Activated CD4-positive, alpha-beta memory T cell treated with anti-CD3 and anti-CD28 coated beads for 36 hours (primary cell): ENCODE measurements at regions not wholly inside any gene's neighbourhood (a gene's known extent, or its start where the extent isn't known, plus 50 kb on each side); places are given as distances from the start of the nearest gene placed in this dataset.

ENCODE experiments used
- CTCF ChIA-PET: fragments of 350-600 bp; sonication (Branson Sonifier 250); formaldehyde crosslinking; loops from one replicate; lab custom pipeline; 2021; ENCODE audit warnings: antibody characterized with exemption, inconsistent platforms; lab: Charles Lee
- POLR2A ChIA-PET: fragments of 350-600 bp; sonication (Branson Sonifier 250); formaldehyde crosslinking; loops from one replicate; lab custom pipeline; 2021; ENCODE audit warnings: antibody characterized with exemption; lab: Charles Lee
- DNase-seq: peaks from one replicate; pipeline ENCODE4 v3.0.0-alpha.2; 2020
- H3K27ac Mint-ChIP-seq: one replicate; pipeline ENCODE4 v1.8.0; 2021; ENCODE audit warnings: mixed read lengths
- H3K27me3 Mint-ChIP-seq: one replicate; pipeline ENCODE4 v1.8.0; 2021; ENCODE audit warnings: mixed read lengths
- H3K36me3 Mint-ChIP-seq: one replicate; pipeline ENCODE4 v1.8.0; 2021; ENCODE audit warnings: mixed read lengths
- H3K4me1 Mint-ChIP-seq: one replicate; pipeline ENCODE4 v1.8.0; 2021; ENCODE audit warnings: low read depth, mixed read lengths
- H3K4me3 Mint-ChIP-seq: one replicate; pipeline ENCODE4 v1.8.0; 2021; ENCODE audit warnings: mild to moderate bottlenecking, mixed read lengths
- H3K9me3 Mint-ChIP-seq: one replicate; pipeline ENCODE4 v1.8.0; 2021; ENCODE audit warnings: mixed read lengths
- intact Hi-C: fragments of 100-400 bp; cut with micrococcal nuclease; formaldehyde crosslinking; loops from one replicate; pipeline ENCODE4 v1.15.1; 2023

DNA sequence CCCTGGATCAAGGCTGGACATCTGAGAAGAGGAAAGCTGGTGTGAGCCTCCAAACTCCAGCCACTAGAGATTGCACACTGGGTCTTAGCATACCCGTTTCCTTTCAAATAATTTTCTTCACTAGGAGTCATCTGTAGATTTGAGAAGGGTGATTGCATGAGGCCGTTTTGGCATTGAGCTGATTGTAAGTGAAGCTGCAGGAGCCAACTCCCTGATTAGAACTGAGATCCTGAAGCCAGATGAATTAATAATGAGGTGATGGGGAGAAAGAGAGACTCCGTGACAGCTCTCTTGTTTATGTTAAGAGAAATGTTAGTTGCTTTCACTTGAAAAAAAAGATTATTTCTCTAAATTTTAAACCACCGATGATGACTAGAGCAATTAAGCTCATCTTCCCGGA lies 268.4 kb upstream of the THSD7B start:
- ChIA-PET CTCF (no interaction called here), POLR2A (no interaction called here)
- Mint-ChIP-seq H3K4me1 (no peaks in the 10 kb centered on the region), H3K27ac (no peak overlapping the region), H3K36me3 (no peaks in the 10 kb centered on the region), H3K4me3 (no peak overlapping the region), H3K27me3 (peaks cover 4% of the 10 kb centered on the region), H3K9me3 (no peaks in the 10 kb centered on the region)
- no peak for DNase-seq
- intact Hi-C loops: no loop called here

DNA sequence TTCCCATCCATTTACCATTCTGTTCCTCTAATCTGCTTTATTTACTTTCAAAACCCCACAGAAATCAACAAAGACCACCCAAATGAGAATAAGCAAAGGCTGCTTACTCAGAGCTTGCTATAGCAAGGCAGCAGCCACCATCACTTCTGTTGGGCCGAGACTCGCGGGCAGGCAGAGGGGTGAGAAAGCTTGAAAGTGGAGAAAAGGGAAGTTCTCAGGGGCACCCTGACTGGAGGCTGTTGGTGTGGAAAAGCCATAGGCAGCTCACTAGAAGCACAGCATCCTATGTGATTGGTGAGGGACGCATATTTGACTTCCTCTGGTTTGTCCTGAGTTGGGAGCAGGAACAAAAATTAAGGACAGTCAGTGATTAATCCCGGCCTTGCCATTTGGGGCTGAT lies 269.7 kb upstream of the THSD7B start:
- POLR2A ChIA-PET: no interaction called here
- intact Hi-C loops: no loop called here
- H3K4me1 Mint-ChIP-seq: no peaks in the 10 kb centered on the region
- no peaks in the 10 kb centered on the region for H3K9me3 Mint-ChIP-seq
- no peak for DNase-seq
- no peak overlapping the region for H3K4me3 Mint-ChIP-seq
- H3K27me3 Mint-ChIP-seq: peaks cover 12% of the 10 kb centered on the region
- H3K27ac Mint-ChIP-seq: no peak overlapping the region
- no peaks in the 10 kb centered on the region for H3K36me3 Mint-ChIP-seq
- CTCF ChIA-PET: no interaction called here

DNA sequence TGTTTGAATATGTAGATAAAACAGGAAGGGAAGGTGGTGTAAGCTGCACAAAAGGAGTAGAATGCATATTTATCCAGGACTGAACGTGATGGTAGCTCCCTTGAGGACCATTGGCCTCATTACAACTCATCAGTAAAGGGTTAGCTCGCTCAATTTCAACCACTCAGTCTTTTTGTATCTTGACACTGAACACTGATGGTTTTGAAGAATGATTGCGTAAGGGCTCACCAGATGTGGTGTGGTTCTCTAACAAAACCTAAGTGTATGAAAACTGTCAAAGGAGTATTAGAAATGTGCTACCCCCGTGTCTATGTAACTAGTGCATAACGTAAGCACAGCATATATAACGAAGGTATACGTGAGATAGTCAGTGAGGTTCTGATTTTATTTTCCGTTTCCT lies 272.4 kb upstream of the THSD7B start:
- intact Hi-C loops: no loop called here
- no peaks in the 10 kb centered on the region for H3K4me1 Mint-ChIP-seq
- ChIA-PET POLR2A (no interaction called here), CTCF (no interaction called here)
- H3K27me3 Mint-ChIP-seq: peaks cover 12% of the 10 kb centered on the region
- no peak for DNase-seq
- H3K27ac Mint-ChIP-seq: no peak overlapping the region
- H3K36me3 Mint-ChIP-seq: no peaks in the 10 kb centered on the region
- no peaks in the 10 kb centered on the region for H3K9me3 Mint-ChIP-seq
- H3K4me3 Mint-ChIP-seq: no peak overlapping the region

DNA sequence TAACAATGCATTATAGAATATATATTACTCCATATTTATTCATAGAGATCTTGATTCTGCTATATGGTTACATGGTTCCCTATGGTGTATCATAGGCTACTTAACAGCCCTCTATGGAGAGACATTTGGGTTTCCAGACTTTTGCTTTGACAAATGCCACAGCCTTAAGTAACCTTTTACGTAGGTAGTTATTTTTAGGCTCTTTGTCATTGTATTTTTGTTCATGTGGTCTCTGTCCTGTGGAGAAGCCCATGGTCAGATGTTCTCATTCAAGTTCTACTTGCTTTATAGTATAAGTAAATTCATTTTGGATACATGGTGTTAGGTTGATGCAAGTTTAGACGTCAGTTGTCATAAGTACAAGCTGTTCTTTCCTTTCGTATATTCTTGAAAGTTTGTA lies 275.2 kb upstream of the THSD7B start:
- Mint-ChIP-seq H3K27me3 (peaks cover 11% of the 10 kb centered on the region), H3K4me1 (no peaks in the 10 kb centered on the region), H3K9me3 (no peaks in the 10 kb centered on the region), H3K36me3 (no peaks in the 10 kb centered on the region), H3K4me3 (no peak overlapping the region), H3K27ac (no peak overlapping the region)
- POLR2A ChIA-PET: no interaction called here
- intact Hi-C loops: no loop called here
- no peak for DNase-seq
- CTCF ChIA-PET: no interaction called here

DNA sequence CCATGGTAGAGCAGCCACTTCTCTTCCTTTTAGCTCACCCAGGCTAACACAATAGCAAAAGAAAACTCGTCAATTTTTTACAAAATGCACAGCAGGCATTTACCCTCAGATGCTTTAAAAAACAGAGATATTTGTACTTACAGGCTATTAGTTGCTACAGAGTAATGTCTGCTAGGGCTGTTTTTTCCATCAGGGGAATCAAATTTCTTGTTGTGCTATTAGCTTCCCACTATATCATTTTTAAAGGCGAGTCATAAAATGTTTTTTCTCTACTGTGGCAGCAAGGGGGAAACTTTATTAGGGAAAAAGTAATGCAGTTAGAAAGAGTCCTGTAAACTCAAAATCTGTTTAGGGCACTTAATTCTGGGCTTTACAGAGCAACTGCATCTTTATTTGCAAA lies 277.9 kb upstream of the THSD7B start:
- Mint-ChIP-seq H3K27ac (no peak overlapping the region), H3K27me3 (peaks cover 8% of the 10 kb centered on the region), H3K9me3 (no peaks in the 10 kb centered on the region), H3K4me1 (no peaks in the 10 kb centered on the region), H3K4me3 (no peak overlapping the region), H3K36me3 (no peaks in the 10 kb centered on the region)
- DNase-seq: no peak
- intact Hi-C loops: no loop called here
- ChIA-PET POLR2A (no interaction called here), CTCF (no interaction called here)

DNA sequence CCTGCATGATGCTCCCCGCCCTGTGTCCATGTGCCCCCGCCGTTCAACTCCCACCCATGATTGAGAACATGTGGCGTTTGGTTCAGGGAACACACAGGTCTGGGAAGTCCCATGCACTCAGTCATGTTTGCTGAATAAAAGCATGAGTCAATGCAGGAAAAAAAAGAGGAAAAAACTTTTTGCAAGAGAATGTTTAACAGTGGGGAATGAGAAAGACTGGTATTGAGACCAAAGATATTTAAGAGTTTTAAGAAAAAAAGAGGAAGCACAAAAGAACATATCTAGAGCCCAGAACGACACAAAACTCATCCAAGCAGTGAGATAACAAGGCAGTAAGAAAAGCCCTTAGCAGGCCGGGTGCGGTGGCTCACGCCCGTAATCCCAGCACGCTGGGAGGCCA lies 279.2 kb upstream of the THSD7B start:
- Mint-ChIP-seq H3K4me3 (no peak overlapping the region), H3K9me3 (no peaks in the 10 kb centered on the region), H3K27me3 (peaks cover 3% of the 10 kb centered on the region), H3K36me3 (no peaks in the 10 kb centered on the region), H3K4me1 (no peaks in the 10 kb centered on the region), H3K27ac (no peak overlapping the region)
- ChIA-PET POLR2A (no interaction called here), CTCF (no interaction called here)
- DNase-seq: no peak
- intact Hi-C loops: no loop called here

DNA sequence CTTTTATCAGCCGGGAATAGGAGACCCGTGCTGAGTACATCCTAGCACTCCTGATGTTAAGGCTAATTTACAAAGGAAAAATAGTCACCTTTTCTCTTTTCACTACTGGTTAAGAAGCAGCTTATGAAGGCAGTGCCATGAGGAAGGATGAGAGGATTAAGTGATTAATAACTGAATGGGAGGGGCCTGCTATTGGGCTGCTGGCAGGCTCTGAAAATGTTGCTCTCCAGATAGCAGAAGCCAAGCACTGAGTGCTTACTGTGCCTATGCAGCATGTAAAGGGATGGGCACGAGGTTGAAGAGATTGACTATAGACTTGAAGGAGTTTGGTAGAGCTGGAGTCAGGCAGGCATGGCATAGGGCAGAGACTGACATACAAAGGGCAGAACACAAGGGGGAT lies 282.4 kb upstream of the THSD7B start:
- H3K9me3 Mint-ChIP-seq: peaks cover 12% of the 10 kb centered on the region
- intact Hi-C loops: no loop called here
- no peak overlapping the region for H3K27ac Mint-ChIP-seq
- DNase-seq: no peak
- H3K4me3 Mint-ChIP-seq: no peak overlapping the region
- no peaks in the 10 kb centered on the region for H3K27me3 Mint-ChIP-seq
- CTCF ChIA-PET: no interaction called here
- peaks cover 4% of the 10 kb centered on the region for H3K36me3 Mint-ChIP-seq
- H3K4me1 Mint-ChIP-seq: no peaks in the 10 kb centered on the region
- POLR2A ChIA-PET: no interaction called here

DNA sequence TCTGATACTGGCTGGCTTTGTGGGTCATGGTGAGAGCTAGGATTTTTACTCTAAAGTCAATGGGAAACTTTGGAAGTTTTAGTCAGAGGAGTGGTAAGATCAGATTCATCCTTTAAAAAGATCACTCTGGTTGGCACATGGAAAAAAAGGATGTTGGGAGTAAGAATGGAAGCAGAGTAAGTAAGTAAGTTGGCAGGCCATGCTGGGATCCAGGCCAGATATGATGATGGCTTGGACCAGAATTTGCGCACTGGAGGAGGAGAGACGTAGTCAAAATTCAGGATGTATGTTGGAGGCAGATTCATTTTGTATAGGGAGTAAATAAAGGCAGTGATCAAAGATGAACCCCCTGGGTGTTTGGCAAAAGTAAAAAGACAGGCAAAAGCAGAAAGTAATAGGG lies 283.3 kb upstream of the THSD7B start:
- no peaks in the 10 kb centered on the region for H3K4me1 Mint-ChIP-seq
- no peak for DNase-seq
- H3K4me3 Mint-ChIP-seq: no peak overlapping the region
- no peak overlapping the region for H3K27ac Mint-ChIP-seq
- peaks cover 16% of the 10 kb centered on the region for H3K9me3 Mint-ChIP-seq
- H3K27me3 Mint-ChIP-seq: no peaks in the 10 kb centered on the region
- POLR2A ChIA-PET: no interaction called here
- peaks cover 4% of the 10 kb centered on the region for H3K36me3 Mint-ChIP-seq
- CTCF ChIA-PET: no interaction called here
- intact Hi-C loops: no loop called here

DNA sequence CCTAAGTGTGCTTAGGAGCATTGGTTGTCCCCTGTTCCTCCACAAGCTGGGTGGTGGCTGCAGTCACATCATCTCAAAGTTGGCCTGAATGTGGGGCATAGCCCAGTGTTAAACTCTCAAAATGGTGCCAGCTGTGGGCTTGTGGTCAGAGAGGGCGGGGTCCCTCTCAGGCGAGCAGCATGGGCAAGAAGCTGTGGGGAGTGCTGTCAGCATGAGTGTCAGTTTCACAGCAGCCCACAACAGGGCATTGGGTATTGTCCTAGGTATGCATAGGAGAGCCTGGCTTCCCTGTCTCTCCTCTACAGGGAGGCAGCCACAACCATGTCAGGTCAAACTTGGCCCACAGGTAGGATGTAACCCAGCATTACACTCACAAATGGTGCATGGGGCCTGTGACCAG lies 285.6 kb upstream of the THSD7B start:
- ChIA-PET POLR2A (no interaction called here), CTCF (no interaction called here)
- no peak for DNase-seq
- H3K27me3 Mint-ChIP-seq: no peaks in the 10 kb centered on the region
- peaks cover 16% of the 10 kb centered on the region for H3K9me3 Mint-ChIP-seq
- no peak overlapping the region for H3K4me3 Mint-ChIP-seq
- peaks cover 4% of the 10 kb centered on the region for H3K36me3 Mint-ChIP-seq
- H3K27ac Mint-ChIP-seq: no peak overlapping the region
- H3K4me1 Mint-ChIP-seq: no peaks in the 10 kb centered on the region
- intact Hi-C loops: no loop called here

DNA sequence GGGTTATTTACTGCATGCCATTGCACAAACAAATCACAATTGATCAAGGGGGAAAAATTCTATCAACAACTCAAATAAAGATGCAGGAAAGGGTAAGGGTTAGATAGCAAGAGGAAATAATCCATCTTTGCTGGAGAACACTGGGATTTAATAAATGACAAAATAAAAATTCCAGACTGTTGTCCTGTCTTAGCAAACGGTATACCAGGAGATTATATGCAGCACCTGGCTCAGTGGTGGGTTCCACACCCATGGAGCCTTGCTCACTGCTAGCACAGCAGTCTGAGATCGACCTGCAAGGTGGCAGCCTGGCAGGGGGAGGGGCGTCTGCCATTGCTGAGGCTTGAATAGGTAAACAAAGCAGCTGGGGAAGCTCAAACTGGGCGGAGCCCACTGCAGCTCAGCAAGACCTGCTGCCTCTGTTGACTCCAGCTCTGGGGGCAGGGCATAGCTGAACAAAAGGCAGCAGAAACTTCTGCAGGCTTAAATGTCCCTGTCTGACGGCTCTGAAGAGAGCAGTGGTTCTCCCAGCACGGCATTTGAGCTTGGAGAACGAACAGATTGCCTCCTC lies 296.5 kb upstream of the THSD7B start:
- no peak overlapping the region for H3K4me3 Mint-ChIP-seq
- POLR2A ChIA-PET: no interaction called here
- H3K36me3 Mint-ChIP-seq: no peaks in the 10 kb centered on the region
- peaks cover 7% of the 10 kb centered on the region for H3K9me3 Mint-ChIP-seq
- peaks cover 13% of the 10 kb centered on the region for H3K27me3 Mint-ChIP-seq
- intact Hi-C loops: no loop called here
- no peak for DNase-seq
- no peak overlapping the region for H3K27ac Mint-ChIP-seq
- CTCF ChIA-PET: no interaction called here
- no peaks in the 10 kb centered on the region for H3K4me1 Mint-ChIP-seq

DNA sequence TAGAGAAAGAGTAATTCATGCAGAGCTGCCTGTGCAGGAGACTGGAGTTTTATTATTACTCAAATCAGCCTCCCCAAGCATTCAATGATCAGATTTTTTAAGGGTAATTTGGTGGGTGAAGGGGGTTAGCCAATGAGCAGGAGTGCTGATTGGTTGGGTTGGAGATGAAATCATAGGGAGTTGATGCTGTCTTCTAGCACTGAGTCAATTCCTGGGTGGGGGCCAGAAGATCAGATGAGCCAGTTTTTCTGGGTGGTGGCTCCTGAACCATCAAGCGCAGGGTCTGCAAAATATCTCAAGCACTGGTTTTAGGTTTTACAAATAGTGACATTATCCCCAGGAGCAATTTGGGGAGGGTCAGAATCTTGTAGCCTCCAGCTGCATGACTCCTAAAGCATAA lies 312.8 kb upstream of the THSD7B start:
- H3K36me3 Mint-ChIP-seq: no peaks in the 10 kb centered on the region
- CTCF ChIA-PET: no interaction called here
- H3K9me3 Mint-ChIP-seq: no peaks in the 10 kb centered on the region
- no peak overlapping the region for H3K27ac Mint-ChIP-seq
- no peaks in the 10 kb centered on the region for H3K4me1 Mint-ChIP-seq
- H3K27me3 Mint-ChIP-seq: peaks cover 3% of the 10 kb centered on the region
- POLR2A ChIA-PET: no interaction called here
- DNase-seq: no peak
- intact Hi-C loops: no loop called here
- no peak overlapping the region for H3K4me3 Mint-ChIP-seq

DNA sequence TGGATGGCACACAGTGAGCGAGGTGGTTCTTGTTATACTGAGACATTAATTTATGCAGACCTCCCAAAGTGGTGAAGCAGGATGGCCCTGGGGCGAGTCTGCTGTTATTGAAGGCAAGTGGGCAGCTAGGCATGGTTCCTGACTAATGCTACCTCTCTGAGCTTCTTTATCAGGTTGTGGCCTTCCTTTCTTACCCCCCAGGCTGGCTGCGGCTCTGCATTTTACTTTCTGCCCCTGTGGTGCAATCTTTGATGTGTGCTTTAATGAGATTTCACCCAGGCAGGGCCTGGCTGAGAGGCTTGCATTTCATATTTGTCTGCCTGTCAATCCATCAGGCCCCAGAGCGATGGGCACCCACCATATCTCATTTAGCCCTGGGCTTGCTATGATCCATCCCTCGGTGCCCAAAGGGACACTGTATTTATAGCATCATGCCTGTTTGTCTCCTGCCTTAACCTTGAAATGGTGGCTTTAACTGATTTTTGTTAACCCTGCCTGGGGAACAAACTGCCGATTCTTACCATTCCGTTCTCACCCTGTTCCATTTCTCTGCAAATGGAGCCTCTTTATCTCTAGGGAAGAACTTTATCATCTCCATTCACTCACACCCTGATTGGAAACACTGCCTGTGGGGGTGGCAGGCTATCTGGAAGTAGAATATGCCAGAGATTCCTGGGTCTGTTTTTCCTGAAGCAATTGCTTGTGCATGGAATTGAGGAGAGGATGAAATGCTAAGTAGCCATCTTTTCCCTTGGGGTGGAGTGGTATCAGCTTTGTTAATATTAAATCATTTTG lies 316.2 kb upstream of the THSD7B start:
- H3K9me3 Mint-ChIP-seq: no peaks in the 10 kb centered on the region
- CTCF ChIA-PET: no interaction called here
- intact Hi-C loops: no loop called here
- no peak overlapping the region for H3K27ac Mint-ChIP-seq
- no peaks in the 10 kb centered on the region for H3K36me3 Mint-ChIP-seq
- POLR2A ChIA-PET: no interaction called here
- no peaks in the 10 kb centered on the region for H3K4me1 Mint-ChIP-seq
- DNase-seq: no peak
- no peak overlapping the region for H3K4me3 Mint-ChIP-seq
- H3K27me3 Mint-ChIP-seq: peaks cover 7% of the 10 kb centered on the region

DNA sequence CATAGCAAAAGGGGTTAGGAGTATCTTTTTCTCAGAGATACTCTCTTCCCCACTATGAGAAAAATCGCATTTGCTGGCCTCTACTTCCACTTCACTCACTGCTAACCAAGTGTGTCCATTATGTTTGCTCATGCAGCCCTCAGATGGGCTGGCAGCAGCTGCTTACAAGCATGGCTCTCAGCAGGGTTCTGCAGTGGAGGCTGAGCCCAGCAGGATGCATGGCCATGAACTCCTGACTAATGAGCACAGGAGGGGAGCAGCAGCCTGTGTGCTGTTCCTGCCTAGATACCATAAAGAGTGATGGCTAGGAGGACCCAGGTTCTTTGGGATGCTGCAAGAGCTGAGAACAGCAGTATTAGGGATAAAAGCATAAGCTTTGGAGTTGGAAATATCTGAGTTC lies 316.9 kb upstream of the THSD7B start:
- DNase-seq: no peak
- Mint-ChIP-seq H3K9me3 (no peaks in the 10 kb centered on the region), H3K4me1 (no peaks in the 10 kb centered on the region), H3K27me3 (peaks cover 7% of the 10 kb centered on the region), H3K4me3 (no peak overlapping the region), H3K27ac (no peak overlapping the region), H3K36me3 (no peaks in the 10 kb centered on the region)
- intact Hi-C loops: no loop called here
- CTCF ChIA-PET: no interaction called here
- POLR2A ChIA-PET: no interaction called here
